ENCODE measurements at regions not wholly inside any gene's neighbourhood (a gene's known extent, or its start where the extent isn't known, plus 50 kb on each side); places are given as distances from the start of the nearest gene placed in this dataset.
"Not testable (repeated sequence)": the region's sequence is repeated elsewhere in the genome, so short reads cannot be mapped to it uniquely, and the experiment has no call there.

DNA sequence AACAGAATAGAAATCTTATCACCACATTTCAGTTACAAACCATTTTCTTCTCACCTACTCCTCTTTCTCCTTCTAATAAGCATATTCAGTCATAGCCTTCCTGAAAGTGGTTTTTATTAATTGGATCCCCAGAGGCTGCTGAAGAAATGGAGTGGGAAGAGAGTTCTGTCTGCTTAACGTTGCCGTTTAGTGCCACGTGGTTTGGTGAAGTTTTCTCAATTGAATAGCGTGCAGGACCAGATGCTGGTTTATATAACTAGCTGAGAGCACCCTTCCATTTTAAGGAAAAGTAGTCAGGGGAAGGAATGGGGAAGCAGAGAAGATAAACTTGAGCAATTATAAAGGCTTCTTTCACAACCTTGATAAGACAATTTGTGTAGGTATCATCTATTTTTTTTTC, 318.7 kb downstream of the PTH2R start:
- no peak overlapping the region for H3K4me3 ChIP-seq (ENCODE audit: control insufficient read depth in 2 of 3, extremely low read depth in 1 of 3, insufficient read depth in 2 of 3, low read depth in 1 of 3, low read length in 3 of 3)
- dilution Hi-C loops (cut with MboI; ENCODE audit: extremely low pct_ligation_motif_present, low sequenced_read_pairs), result no loop called here
- FAIRE-seq (no peak), DNase-seq (ENCODE audit: low read depth, low spot score) (no peak)
- no peak overlapping the region for H2AFZ ChIP-seq (ENCODE audit: control insufficient read depth, low read length)
- H3K4me2 ChIP-seq (ENCODE audit: control insufficient read depth, extremely low read depth, insufficient read depth, low read depth, low read length), result no peak overlapping the region
- H4K20me1 ChIP-seq (ENCODE audit: control insufficient read depth, extremely low read depth, insufficient read depth, low read length), result no peaks in the 10 kb centered on the region
- no peak overlapping the region for H3K27ac ChIP-seq (ENCODE audit: control insufficient read depth, insufficient read depth, low read length)
- H3K4me1 ChIP-seq (ENCODE audit: control insufficient read depth, extremely low read depth, insufficient read depth, low read length), result no peaks in the 10 kb centered on the region
- TF ChIP-seq EZH2 (IDR thresholded peaks at IDR 0.05; ENCODE audit: low read length), result no peak
- TF ChIP-seq, protein P1, sequence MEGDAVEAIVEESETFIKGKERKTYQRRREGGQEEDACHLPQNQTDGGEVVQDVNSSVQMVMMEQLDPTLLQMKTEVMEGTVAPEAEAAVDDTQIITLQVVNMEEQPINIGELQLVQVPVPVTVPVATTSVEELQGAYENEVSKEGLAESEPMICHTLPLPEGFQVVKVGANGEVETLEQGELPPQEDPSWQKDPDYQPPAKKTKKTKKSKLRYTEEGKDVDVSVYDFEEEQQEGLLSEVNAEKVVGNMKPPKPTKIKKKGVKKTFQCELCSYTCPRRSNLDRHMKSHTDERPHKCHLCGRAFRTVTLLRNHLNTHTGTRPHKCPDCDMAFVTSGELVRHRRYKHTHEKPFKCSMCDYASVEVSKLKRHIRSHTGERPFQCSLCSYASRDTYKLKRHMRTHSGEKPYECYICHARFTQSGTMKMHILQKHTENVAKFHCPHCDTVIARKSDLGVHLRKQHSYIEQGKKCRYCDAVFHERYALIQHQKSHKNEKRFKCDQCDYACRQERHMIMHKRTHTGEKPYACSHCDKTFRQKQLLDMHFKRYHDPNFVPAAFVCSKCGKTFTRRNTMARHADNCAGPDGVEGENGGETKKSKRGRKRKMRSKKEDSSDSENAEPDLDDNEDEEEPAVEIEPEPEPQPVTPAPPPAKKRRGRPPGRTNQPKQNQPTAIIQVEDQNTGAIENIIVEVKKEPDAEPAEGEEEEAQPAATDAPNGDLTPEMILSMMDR (optimal IDR thresholded peaks at IDR 0.05 in 1 of 3, IDR thresholded peaks at IDR 0.05 in 1 of 3, conservative IDR thresholded peaks at IDR 0.05 in 1 of 3; ENCODE audit: extremely low read depth in 1 of 3, insufficient read depth in 2 of 3, low read length in 3 of 3), result no peak
- H3K27me3 ChIP-seq (ENCODE audit: control insufficient read depth, extremely low read depth, insufficient read depth, low read length), result no peaks in the 10 kb centered on the region
- H3K9ac ChIP-seq (ENCODE audit: control insufficient read depth, extremely low read depth, insufficient read depth, low read length), result no peak overlapping the region
- H3K79me2 ChIP-seq (ENCODE audit: control insufficient read depth, insufficient read depth, low read length), result no peaks in the 10 kb centered on the region
- no peaks in the 10 kb centered on the region for H3K9me1 ChIP-seq (ENCODE audit: control insufficient read depth, extremely low read depth, insufficient read depth, low read length)
- H3K9me3 ChIP-seq (ENCODE audit: control insufficient read depth, low read depth, low read length), result no peaks in the 10 kb centered on the region
- no peaks in the 10 kb centered on the region for H3K36me3 ChIP-seq (ENCODE audit: control insufficient read depth in 2 of 2, extremely low read depth in 1 of 2, insufficient read depth in 2 of 2, low read length in 2 of 2)

DNA sequence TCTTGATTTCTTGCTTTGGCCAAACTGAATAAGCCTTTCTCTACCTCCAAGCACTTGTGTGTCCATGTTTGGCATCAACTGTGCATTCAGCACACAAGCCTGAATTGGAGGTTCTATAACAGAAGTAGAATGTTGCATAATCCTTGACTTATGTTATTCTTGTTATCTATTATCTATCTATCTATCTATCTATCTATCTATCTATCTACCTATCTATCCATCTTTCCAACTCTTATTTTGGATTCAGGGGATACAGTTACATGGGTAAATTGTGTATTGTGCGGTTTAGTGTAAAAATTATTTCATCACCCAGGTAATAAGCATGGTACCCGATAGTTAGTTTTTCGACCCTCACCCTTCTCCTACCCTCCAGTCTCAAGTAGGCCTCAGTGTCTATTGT, 319.6 kb downstream of the PTH2R start:
- Histone ChIP-seq H4K20me1 (ENCODE audit: control insufficient read depth, extremely low read depth, insufficient read depth, low read length) (no peaks in the 10 kb centered on the region), H3K36me3 (ENCODE audit: control insufficient read depth in 2 of 2, extremely low read depth in 1 of 2, insufficient read depth in 2 of 2, low read length in 2 of 2) (no peaks in the 10 kb centered on the region), H3K79me2 (ENCODE audit: control insufficient read depth, insufficient read depth, low read length) (no peaks in the 10 kb centered on the region), H3K4me1 (ENCODE audit: control insufficient read depth, extremely low read depth, insufficient read depth, low read length) (no peaks in the 10 kb centered on the region), H3K4me2 (ENCODE audit: control insufficient read depth, extremely low read depth, insufficient read depth, low read depth, low read length) (no peak overlapping the region), H3K27me3 (ENCODE audit: control insufficient read depth, extremely low read depth, insufficient read depth, low read length) (no peaks in the 10 kb centered on the region), H3K4me3 (ENCODE audit: control insufficient read depth in 2 of 3, extremely low read depth in 1 of 3, insufficient read depth in 2 of 3, low read depth in 1 of 3, low read length in 3 of 3) (no peak overlapping the region), H3K9me3 (ENCODE audit: control insufficient read depth, low read depth, low read length) (no peaks in the 10 kb centered on the region), H3K9ac (ENCODE audit: control insufficient read depth, extremely low read depth, insufficient read depth, low read length) (no peak overlapping the region), H3K27ac (ENCODE audit: control insufficient read depth, insufficient read depth, low read length) (no peak overlapping the region), H3K9me1 (ENCODE audit: control insufficient read depth, extremely low read depth, insufficient read depth, low read length) (no peaks in the 10 kb centered on the region), H2AFZ (ENCODE audit: control insufficient read depth, low read length) (no peak overlapping the region)
- FAIRE-seq (no peak), DNase-seq (ENCODE audit: low read depth, low spot score) (no peak)
- dilution Hi-C loops (cut with MboI; ENCODE audit: extremely low pct_ligation_motif_present, low sequenced_read_pairs), result no loop called here
- TF ChIP-seq, protein P1 (optimal IDR thresholded peaks at IDR 0.05 in 1 of 3, IDR thresholded peaks at IDR 0.05 in 1 of 3, conservative IDR thresholded peaks at IDR 0.05 in 1 of 3; ENCODE audit: extremely low read depth in 1 of 3, insufficient read depth in 2 of 3, low read length in 3 of 3), result no peak
- TF ChIP-seq EZH2 (IDR thresholded peaks at IDR 0.05; ENCODE audit: low read length), result no peak

DNA sequence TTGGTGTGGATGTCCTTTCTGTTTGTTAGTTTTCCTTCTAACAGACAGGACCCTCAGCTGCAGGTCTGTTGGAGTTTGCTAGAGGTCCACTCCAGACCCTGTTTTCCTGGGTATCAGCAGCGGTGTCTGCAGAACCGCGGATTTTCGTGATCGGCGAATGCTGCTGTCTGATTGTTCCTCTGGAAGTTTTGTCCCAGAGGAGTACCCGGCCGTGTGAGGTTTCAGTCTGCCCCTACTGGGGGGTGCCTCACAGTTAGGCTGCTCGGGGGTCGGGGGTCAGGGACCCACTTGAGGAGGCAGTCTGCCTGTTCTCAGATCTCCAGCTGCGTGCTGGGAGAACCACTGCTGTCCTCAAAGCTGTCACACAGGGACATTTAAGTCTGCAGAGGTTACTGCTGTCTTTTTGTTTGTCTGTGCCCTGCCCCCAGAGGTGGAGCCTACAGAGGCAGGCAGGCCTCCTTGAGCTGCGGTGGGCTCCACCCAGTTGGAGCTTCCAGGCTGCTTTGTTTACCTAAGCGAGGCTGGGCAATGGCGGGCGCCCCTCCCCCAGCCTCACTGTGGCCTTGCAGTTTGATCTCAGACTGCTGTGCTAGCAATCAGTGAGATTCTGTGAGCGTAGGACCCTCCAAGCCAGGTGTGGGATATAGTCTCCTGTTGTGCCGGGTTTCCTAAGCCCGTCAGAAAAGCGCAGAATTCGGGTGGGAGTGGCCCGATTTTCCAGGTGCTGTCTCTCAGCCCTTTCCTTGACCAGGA, 345.2 kb downstream of the PTH2R start:
- dilution Hi-C loops (cut with MboI; ENCODE audit: extremely low pct_ligation_motif_present, low sequenced_read_pairs); H2AFZ ChIP-seq (ENCODE audit: control insufficient read depth, low read length); H3K4me1 ChIP-seq (ENCODE audit: control insufficient read depth, extremely low read depth, insufficient read depth, low read length); H3K27ac ChIP-seq (ENCODE audit: control insufficient read depth, insufficient read depth, low read length); H3K36me3 ChIP-seq (ENCODE audit: control insufficient read depth in 2 of 2, extremely low read depth in 1 of 2, insufficient read depth in 2 of 2, low read length in 2 of 2); DNase-seq (ENCODE audit: low read depth, low spot score); H3K9ac ChIP-seq (ENCODE audit: control insufficient read depth, extremely low read depth, insufficient read depth, low read length); H3K9me1 ChIP-seq (ENCODE audit: control insufficient read depth, extremely low read depth, insufficient read depth, low read length); H3K27me3 ChIP-seq (ENCODE audit: control insufficient read depth, extremely low read depth, insufficient read depth, low read length); H3K79me2 ChIP-seq (ENCODE audit: control insufficient read depth, insufficient read depth, low read length); H4K20me1 ChIP-seq (ENCODE audit: control insufficient read depth, extremely low read depth, insufficient read depth, low read length); H3K4me2 ChIP-seq (ENCODE audit: control insufficient read depth, extremely low read depth, insufficient read depth, low read depth, low read length); FAIRE-seq; H3K4me3 ChIP-seq (ENCODE audit: control insufficient read depth in 2 of 3, extremely low read depth in 1 of 3, insufficient read depth in 2 of 3, low read depth in 1 of 3, low read length in 3 of 3); H3K9me3 ChIP-seq (ENCODE audit: control insufficient read depth, low read depth, low read length): not testable (repeated sequence)

Data from keratinocyte (primary cell).